ENCODE measurements at regions not wholly inside any gene's neighbourhood (a gene's known extent, or its start where the extent isn't known, plus 50 kb on each side); places are given as distances from the start of the nearest gene placed in this dataset.

- DNase-seq, result no peak
These were observed 287.2 kb downstream of the SHQ1 start for GRCh38 chr3:72560846-72561675.

GRCh38 chr3:72559385-72559784 is 288.9 kb downstream of the SHQ1 start:
- DNase-seq, result no peak

GRCh38 chr3:72558001-72558400 is 290.2 kb downstream of the SHQ1 start:
- no peak for DNase-seq

GRCh38 chr3:72555714-72556113 is 292.5 kb downstream of the SHQ1 start:
- no peak for DNase-seq

- no peak for DNase-seq
These were observed 293.6 kb downstream of the SHQ1 start for GRCh38 chr3:72554689-72555088.

- no peak for DNase-seq
These were observed 294.9 kb downstream of the SHQ1 start for GRCh38 chr3:72553298-72553697.

GRCh38 chr3:72550582-72551262 is 297.5 kb downstream of the SHQ1 start:
- no peak for DNase-seq

- DNase-seq, result peak; percentile 19
These were observed 298.3 kb downstream of the SHQ1 start for GRCh38 chr3:72549761-72550581.

GRCh38 chr3:72548981-72549380 is 299.3 kb downstream of the SHQ1 start:
- DNase-seq, result no peak

- DNase-seq, result no peak
These were observed 299.8 kb downstream of the SHQ1 start for GRCh38 chr3:72548461-72548860.

GRCh38 chr3:72547183-72547582 is 301.1 kb downstream of the SHQ1 start:
- no peak for DNase-seq

GRCh38 chr3:72544239-72544638 is 304.0 kb downstream of the SHQ1 start:
- no peak for DNase-seq

GRCh38 chr3:72543246-72543645 is 305.0 kb downstream of the SHQ1 start:
- no peak for DNase-seq

- DNase-seq, result no peak
These were observed 305.5 kb downstream of the SHQ1 start for GRCh38 chr3:72542781-72543180.

GRCh38 chr3:72539856-72540255 is 308.4 kb downstream of the SHQ1 start:
- no peak for DNase-seq

- DNase-seq, result no peak
These were observed 310.0 kb downstream of the SHQ1 start for GRCh38 chr3:72538070-72538745.

- DNase-seq, result no peak
These were observed 310.8 kb downstream of the SHQ1 start for GRCh38 chr3:72537448-72537847.

- DNase-seq, result no peak
These were observed 311.4 kb downstream of the SHQ1 start for GRCh38 chr3:72536878-72537267.

GRCh38 chr3:72536206-72536877 is 311.9 kb downstream of the SHQ1 start:
- no peak for DNase-seq

GRCh38 chr3:72535772-72536171 is 312.5 kb downstream of the SHQ1 start:
- no peak for DNase-seq

GRCh38 chr3:72533591-72534473 is 314.4 kb downstream of the SHQ1 start:
- no peak for DNase-seq
